ENCODE measurements at regions not wholly inside any gene's neighbourhood (a gene's known extent, or its start where the extent isn't known, plus 50 kb on each side); places are given as distances from the start of the nearest gene placed in this dataset.

DNA sequence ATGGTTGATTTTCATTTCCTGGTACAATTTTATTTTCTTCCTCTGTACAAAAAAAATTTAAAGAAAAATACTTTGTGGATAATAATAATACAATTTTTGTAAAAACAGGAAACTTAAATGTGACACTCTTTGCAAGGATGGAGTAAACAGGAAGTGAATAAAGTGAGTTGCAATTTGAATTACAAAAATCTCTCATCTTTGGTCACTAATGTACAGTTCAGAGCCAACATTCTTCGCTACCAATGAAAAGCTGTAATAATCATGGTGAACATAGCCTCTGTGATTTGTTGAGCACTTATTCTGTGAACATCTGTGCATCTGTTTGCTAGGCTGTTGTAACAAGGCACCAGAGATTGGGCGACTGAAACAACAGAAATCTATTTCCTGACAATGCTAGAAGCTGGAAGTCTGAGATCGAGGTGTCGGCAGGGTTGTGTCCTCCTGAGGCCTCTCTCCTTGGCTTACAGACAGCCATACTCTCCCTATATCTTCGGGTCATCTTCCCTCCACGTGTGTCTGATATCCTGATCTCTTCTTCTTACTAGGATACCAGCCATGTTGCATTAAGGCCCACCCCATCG is 295.3 kb upstream of the KLF6 start:
- Histone ChIP-seq H3K9me3 (ENCODE audit: insufficient read depth, low read depth) (no peaks in the 10 kb centered on the region), H3K27ac (no peak overlapping the region), H2AFZ (no peak overlapping the region), H3K4me1 (replicated peaks; ENCODE audit: insufficient read depth) (no peaks in the 10 kb centered on the region), H3K4me3 (no peak overlapping the region), H3K79me2 (ENCODE audit: low read depth) (no peaks in the 10 kb centered on the region), H3K9me2 (ENCODE audit: insufficient read depth) (no peaks in the 10 kb centered on the region), H3K4me2 (no peak overlapping the region), H3F3A (ENCODE audit: insufficient read depth, low read depth) (no peaks in the 10 kb centered on the region), H3K36me3 (ENCODE audit: low read depth) (no peaks in the 10 kb centered on the region), H4K20me1 (ENCODE audit: insufficient read depth) (no peaks in the 10 kb centered on the region), H3K27me3 (ENCODE audit: insufficient read depth, low read depth) (no peaks in the 10 kb centered on the region)
- ChIA-PET CTCF (no interaction called here), POLR2A (ENCODE audit: unreplicated experiment) (no interaction called here)
- BruUV-seq (replicated peaks): no TSS peak
- intact Hi-C loops (cut with micrococcal nuclease; ENCODE audit: unreplicated experiment): no loop called here
- no peak for DNase-seq
- no peak for TF ChIP-seq EZH2 (IDR thresholded peaks at IDR 0.05; ENCODE audit: low read depth)
- TF ChIP-seq CTCF (conservative IDR thresholded peaks at IDR 0.05): no peak

DNA sequence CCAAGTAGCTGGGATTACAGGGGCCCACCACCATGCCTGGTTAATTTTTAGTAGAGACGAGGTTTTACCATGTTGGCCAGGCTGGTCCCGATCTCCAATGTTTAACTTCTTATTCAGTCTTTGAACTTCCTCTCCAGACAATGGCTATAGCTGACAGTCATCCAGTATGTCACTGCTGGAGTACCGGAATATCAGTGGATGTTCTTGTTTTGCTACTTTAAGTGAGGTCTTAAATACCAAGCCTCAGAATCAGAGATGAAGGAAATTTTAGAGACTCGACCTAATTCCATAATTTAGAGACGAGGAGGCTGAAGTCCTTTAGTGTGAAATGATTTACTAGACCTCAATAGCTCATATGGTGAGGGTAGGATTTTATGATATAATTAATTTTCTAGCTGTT is 294.8 kb upstream of the KLF6 start:
- ChIA-PET POLR2A (ENCODE audit: unreplicated experiment) (no interaction called here), CTCF (no interaction called here)
- Histone ChIP-seq H3K9me3 (ENCODE audit: insufficient read depth, low read depth) (no peaks in the 10 kb centered on the region), H3K4me1 (replicated peaks; ENCODE audit: insufficient read depth) (no peaks in the 10 kb centered on the region), H3K36me3 (ENCODE audit: low read depth) (no peaks in the 10 kb centered on the region), H3K9me2 (ENCODE audit: insufficient read depth) (no peaks in the 10 kb centered on the region), H3K27ac (no peak overlapping the region), H3K4me2 (no peak overlapping the region), H3K4me3 (no peak overlapping the region), H3K27me3 (ENCODE audit: insufficient read depth, low read depth) (no peaks in the 10 kb centered on the region), H3K79me2 (ENCODE audit: low read depth) (no peaks in the 10 kb centered on the region), H2AFZ (no peak overlapping the region), H4K20me1 (ENCODE audit: insufficient read depth) (no peaks in the 10 kb centered on the region), H3F3A (ENCODE audit: insufficient read depth, low read depth) (no peaks in the 10 kb centered on the region)
- intact Hi-C loops (cut with micrococcal nuclease; ENCODE audit: unreplicated experiment): no loop called here
- TF ChIP-seq CTCF (conservative IDR thresholded peaks at IDR 0.05): no peak
- no peak for TF ChIP-seq EZH2 (IDR thresholded peaks at IDR 0.05; ENCODE audit: low read depth)
- DNase-seq: no peak
- no TSS peak for BruUV-seq (replicated peaks)

DNA sequence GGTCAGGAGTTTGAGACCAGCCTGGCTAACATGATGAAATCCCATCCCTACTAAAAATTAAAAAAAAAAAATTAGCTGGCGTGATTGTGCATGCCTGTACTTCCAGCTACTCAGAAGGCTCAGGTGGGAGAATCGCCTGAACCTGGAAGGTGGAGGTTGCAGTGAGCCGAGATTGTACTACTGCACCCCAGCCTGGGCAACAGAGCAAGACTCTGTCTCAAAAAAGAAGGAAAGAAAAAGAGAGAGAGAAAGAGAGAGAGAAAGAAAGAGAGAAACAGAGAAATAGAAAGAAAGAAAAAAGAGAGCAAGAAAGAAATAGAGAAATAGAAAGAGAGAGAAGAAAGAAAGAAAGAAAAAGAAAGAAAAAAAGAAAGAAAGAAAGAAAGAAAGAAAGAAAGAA is 292.8 kb upstream of the KLF6 start:
- BruUV-seq (replicated peaks): no TSS peak
- no peak overlapping the region for H3K27ac ChIP-seq
- TF ChIP-seq EZH2 (IDR thresholded peaks at IDR 0.05; ENCODE audit: low read depth) (no peak), CTCF (conservative IDR thresholded peaks at IDR 0.05) (no peak)
- no peak overlapping the region for H2AFZ ChIP-seq
- POLR2A ChIA-PET (ENCODE audit: unreplicated experiment): no interaction called here
- intact Hi-C loops (cut with micrococcal nuclease; ENCODE audit: unreplicated experiment): no loop called here
- H4K20me1 ChIP-seq (ENCODE audit: insufficient read depth): no peaks in the 10 kb centered on the region
- H3F3A ChIP-seq (ENCODE audit: insufficient read depth, low read depth): no peaks in the 10 kb centered on the region
- CTCF ChIA-PET: no interaction called here
- no peaks in the 10 kb centered on the region for H3K36me3 ChIP-seq (ENCODE audit: low read depth)
- no peak for DNase-seq
- no peak overlapping the region for H3K4me3 ChIP-seq
- no peaks in the 10 kb centered on the region for H3K9me3 ChIP-seq (ENCODE audit: insufficient read depth, low read depth)
- no peaks in the 10 kb centered on the region for H3K79me2 ChIP-seq (ENCODE audit: low read depth)
- no peak overlapping the region for H3K4me2 ChIP-seq
- H3K9me2 ChIP-seq (ENCODE audit: insufficient read depth): no peaks in the 10 kb centered on the region
- no peaks in the 10 kb centered on the region for H3K27me3 ChIP-seq (ENCODE audit: insufficient read depth, low read depth)
- H3K4me1 ChIP-seq (replicated peaks; ENCODE audit: insufficient read depth): no peaks in the 10 kb centered on the region
